ENCODE measurements at regions not wholly inside any gene's neighbourhood (a gene's known extent, or its start where the extent isn't known, plus 50 kb on each side); places are given as distances from the start of the nearest gene placed in this dataset.
A peak's percentile ranks its signal among the peaks of the same experiment; 100 is the strongest.
"Not testable (repeated sequence)": the region's sequence is repeated elsewhere in the genome, so short reads cannot be mapped to it uniquely, and the experiment has no call there.

DNA sequence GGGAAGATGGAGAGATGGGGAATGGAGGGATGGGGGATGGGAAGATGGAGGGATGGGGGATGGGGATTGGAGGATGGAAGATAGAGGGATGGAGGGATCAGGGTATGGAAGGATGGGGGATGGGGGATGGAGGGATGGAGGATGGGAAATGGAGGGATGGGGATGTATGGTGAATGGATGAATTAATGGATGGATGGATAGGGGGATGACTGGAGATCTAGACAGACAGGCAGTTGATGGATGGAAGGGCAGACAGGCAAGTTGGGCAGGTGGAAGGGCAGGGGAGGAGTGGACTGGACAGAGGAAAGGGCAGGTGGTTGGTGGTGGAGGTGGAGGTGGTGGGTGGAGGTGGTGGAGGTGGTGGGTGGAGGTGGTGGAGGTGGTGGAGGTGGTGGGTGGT, 167.2 kb downstream of the C9orf50 start:
- DNase-seq = no peak

DNA sequence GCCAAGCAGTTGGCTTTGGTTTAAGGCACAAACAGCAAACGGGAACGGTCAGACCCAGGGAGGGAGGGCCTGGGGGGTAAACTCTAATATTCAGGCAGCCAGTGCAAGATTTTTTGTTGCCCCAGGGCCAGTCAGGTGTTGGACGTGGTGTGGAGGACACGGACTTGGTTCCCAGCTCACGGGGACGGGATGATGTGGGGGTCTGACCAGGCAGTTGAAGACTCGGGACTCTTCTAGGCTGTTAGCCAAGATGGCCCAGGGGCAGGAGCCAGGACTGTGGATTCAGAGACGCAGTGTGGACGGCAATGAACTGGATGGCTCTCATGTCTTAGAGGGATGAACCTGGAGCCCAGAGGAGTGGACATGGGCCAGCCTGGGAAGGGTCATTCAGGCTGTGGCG, 169.2 kb downstream of the C9orf50 start:
- no peak for DNase-seq

DNA sequence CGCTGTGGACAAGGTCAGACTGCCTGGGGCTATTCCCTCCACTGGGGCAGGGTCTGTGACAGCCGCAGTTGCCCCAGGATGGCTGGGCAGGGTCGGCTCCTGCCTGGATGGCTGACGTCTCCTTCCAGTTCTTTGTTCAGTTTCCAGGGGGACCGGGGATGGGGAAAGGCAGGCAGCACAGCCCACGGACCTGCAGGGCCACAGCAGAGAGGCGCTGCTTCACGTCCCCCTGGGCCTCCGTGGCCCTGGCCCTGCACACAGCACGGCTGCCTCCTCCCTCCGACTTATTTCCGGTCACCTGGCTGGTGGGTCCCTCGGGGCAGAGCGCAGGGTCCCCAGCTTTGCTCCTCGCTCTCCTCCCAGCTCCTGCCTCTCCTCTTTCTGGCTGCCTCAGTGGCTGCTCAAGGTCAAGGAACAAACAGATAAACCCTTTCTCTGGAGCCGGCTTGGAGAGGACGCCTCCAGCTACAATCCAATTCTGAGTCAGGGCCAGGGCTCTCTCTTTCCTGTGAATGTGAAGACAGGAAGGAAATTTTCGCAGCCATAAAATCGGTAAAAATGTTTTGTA, 169.7 kb downstream of the C9orf50 start:
- no peak for DNase-seq

DNA sequence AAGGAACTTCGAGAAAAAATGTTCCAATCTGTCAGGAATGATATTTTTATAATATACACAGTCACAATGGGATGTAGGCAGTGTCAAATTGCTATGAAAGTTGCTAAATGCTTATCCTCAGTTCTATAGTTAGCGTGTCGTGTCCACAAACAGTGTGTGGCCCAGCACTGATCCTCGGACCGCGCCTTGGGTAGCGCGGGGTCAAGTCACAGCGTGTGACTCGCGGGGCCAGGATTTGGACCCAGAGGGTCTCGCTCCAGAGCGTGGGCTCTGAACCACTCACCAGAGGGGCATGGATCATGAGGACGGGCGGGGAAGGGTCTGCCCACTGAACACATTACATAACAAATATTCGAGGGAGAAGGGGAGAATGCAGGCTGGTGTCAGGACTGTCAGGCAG, 171.8 kb downstream of the C9orf50 start:
- DNase-seq = no peak

DNA sequence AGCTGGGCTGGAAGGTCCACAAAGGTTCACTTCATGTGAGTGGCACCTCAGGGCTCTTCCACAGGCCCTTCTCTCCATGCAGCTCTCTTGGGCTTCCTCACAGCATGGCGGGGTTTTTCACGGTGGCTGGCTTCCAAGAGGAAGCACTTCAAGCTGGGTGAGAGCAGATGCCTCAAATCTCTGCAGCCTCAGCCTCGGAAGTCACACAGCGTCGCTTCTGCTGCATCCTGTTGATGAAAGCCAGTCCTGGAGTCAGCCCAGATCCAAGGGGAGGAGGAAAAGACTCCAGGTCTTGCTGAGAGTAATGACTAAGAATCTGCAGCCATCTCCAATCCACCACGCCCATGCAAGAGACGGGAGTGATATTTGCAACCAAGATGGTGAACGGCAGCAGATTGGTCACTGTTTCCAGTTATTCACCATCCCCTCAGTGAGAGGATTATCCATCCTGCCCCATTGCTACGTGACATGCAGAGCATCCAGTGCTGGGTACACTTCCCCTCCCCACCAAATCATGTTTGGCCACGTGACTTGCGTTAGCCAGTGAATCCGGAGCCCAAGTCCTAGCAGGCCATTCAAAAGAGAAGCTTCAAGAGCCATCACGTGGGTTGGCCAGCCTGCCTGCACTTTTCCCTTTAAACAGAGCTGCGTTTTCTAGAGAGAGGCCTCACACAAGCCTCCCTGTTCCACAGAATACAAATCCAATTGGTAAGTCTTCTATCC, 173.9 kb downstream of the C9orf50 start:
- no peak for DNase-seq

DNA sequence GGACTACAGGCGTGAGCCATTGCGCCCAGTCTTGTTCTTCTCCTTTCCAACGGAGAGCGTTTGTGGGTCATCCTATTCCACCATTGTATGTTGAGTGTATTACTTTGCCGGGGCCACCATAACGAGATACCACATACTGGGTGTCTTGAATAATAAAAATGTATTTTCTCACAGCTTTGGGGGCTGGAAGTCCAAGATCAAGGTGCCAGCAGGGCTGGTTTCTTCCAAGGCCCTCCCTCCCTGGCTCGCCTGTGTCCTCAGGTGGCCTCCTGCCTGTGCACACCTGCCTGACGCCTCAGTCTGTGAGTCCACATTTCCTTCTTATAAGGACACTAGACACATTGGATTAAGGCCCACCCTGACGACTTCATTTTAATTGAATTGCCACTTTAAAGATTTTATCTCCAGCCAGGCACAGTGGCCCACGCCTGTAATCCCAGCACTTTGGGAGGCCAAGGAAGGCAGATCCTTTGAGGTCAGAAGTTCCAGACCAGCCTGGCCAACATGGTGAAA, 175.1 kb downstream of the C9orf50 start:
- no peak for DNase-seq

DNA sequence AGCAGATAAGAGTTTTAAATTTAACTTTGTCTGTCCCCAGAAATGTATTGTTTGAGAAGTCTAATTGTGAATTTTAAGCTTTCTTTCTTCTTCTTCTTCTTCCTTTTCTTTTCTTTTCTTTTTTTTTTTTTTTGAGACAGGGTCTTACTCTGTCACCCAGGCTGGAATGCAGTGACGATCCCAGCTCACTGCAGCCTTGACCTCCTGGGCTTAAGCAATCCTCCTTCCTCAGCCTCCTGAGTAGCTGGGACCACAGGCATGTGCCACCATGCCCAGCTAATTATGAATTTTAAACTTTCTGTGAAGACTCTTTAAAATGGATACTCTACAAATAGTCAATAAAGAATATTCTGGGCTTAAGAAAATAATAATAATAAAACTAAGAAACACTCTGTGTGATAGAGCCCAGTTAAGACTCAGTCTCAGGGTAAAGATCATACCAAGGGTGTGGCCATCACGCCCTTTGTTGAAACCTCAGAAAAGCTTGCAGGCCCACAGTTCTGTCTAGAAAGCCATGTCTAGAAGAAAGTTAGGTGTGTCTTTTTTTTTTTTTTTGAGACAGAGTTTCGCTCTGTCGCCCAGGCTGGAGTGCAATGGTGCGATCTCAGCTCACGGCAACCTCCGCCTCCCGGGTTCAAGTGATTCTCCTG, 177.3 kb downstream of the C9orf50 start:
- not testable (repeated sequence) for DNase-seq

DNA sequence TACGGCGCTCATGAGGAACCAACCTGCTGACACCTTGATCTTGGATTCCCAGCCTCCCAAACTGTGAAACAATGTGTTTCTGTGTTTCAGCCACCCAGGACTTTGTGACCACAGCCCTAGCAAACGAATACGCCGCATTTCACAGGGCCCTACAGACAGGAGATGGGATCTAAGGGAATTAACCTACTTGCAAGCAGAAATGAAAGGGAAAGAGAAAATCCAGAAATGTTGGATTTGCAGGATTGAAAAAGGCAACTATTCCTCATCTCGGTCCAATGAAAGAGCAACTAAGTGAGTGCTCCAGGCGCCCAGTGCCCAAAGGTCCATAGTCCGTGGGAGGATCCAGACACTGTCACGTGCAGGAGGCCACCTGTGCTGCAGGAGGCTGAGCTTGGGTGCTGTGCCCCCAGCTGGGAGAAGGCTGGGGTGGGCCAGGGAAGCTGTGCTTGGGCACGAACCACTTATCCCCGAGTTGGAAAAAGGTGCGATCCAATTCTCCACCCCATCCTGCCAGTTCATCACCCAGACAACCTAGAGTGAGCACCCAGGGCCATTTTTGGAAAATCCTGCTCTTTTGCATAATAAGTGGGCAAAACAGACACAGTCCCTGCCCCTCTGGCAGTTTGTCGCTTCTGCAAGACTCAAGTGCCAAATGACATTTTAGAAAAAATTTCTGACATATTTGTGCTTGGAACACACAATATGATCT, 177.9 kb downstream of the C9orf50 start:
- DNase-seq = no peak

DNA sequence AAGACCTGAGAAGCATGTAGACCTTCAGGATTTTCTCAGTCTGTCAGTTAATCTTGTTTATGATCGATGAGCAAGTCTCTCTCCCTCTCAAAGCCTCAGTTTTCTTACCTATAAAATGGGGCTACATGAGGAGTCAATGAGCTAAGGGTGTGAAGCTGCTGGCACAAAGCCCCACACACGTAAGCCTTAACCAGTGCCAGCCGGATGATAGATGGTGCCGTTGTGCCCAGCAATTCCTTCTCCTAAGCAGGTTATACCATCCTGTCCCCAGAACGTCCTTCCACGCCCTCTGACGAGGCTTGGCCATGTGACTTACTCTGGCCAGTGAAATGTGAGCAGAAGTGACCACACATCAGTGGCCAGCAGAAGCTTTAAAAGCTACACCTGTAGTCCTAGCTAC, 179.0 kb downstream of the C9orf50 start:
- no peak for DNase-seq

DNA sequence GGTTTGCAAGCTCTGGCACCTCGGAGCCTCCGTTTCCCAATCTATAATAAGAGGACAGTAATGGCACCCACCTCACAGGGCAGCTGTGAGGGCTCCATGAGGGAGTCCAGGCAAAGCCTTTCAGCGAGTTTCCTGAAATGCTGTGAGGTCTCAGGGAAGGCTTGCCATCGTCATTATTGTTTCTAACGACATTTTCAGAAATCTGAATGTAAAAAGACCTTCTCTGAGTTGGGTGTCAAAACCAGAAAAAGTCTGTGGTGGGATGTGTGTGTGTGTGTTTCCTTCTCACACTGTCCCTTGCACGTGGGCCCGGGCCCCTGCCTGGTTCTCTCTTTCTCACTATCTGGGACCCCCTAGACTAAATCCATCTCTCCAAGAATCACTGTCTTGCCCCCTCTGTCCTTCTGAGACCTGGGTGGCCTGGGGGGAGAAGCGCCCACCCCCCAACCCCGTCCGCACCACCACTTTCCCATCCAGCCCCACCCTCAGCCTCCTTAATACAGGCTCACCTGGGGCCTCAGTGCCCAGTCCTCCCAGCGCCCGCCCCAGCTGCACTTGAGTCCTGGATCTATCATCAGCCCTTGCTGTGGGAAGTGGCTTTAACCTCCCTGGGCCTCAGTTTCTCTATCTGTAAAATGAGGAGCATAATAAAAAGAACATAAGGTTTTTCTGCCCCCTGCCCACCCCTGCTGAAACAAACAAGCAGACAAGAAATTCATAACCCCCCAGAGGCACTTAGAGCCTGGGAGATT, 180.3 kb downstream of the C9orf50 start:
- DNase-seq = no peak

DNA sequence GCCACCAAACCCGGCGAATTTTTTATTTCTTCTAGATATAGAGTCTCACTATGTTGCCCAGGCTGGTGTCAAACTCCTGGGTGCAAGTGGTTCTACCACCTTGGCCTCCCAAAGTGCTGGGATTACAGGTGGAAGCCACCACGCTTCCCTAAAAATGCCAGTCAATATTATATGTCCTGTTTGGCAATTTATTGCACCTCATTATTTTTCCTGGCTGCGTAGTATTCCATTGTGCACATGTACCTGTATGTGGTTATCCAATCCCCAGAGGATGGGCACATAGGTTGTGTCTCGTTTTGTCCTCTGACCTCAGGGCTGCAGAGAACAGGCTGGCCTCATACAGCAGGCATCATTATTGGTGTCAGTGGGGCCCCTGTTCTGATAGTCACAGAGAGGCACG, 181.7 kb downstream of the C9orf50 start:
- DNase-seq = no peak

DNA sequence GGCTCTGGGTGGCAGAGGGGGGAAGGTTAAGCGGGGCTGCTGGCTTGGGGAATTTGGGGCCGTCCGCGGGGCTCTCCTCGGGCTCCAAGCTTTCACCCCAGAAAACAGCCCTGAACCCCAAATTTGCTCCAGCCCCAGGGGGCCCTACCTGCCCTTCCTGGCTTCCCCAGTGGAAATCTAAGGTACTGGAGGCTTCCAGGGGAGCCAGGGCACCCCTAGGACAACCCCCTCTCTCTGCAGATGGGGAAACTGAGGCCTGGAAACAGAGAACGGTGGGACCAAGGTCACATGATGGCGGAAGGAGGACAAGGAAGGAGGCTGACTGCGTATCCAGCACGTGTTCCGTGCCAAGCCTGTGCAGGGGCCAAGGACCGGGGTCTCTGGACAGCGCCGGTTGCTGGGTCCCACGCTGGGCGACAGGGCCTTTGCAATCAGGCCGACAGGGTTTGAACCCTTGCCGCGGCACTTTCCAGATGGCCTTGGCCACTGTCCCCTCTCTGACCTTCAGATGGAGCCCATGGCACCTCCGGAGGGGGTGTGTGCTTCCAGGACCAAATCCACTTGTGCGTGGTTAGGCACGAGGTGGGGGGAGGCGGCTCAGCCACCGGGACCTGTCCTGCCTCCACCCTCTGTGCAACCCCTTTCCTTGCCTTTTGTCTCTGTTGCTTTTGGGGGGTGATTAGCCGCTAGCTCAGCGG, 183.1 kb downstream of the C9orf50 start:
- DNase-seq = no peak

DNA sequence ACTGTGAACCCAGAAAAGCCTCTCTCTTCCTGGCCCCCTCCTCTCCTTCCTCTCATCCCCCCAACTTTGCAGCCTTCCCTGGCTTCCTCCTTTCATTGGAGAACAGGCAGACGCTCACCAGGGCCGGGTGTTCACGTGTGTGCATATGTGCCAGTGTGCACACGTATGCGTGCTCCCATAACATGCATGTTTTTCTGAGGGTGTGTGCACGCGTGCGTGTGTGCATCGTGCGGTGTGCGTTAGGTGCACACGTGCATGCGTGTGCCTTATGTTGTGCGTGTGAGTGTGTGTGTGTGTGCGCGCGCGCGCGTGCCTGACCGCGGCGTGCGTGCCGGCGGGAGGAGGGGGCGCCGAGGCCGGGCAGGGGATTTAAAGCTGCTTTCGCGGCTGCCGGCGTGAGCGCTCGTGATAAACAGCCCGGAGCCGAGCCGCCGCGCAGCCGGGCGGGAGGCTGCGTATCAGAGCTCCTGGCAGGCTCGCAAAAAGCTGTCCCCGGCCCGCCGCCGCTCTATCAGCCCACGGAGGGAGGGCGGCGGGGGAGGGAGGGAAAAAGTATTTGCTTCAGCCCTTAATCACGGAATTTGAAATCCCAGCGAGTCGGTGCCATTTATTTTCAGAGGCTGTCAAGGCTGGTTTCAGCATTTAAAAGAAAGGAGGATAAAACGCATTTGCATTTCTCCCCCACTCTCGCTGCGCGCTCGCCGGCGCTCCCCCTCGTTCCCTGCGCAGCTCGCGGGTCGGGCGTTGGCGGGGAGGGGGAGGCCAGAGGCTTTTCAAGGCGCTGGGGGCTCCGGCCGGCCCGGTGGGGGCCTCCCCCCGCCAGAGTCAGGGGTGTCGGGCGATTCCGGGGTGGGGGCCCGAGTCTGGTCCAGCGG, 183.9 kb downstream of the C9orf50 start:
- DNase-seq = peak; percentile 39

DNA sequence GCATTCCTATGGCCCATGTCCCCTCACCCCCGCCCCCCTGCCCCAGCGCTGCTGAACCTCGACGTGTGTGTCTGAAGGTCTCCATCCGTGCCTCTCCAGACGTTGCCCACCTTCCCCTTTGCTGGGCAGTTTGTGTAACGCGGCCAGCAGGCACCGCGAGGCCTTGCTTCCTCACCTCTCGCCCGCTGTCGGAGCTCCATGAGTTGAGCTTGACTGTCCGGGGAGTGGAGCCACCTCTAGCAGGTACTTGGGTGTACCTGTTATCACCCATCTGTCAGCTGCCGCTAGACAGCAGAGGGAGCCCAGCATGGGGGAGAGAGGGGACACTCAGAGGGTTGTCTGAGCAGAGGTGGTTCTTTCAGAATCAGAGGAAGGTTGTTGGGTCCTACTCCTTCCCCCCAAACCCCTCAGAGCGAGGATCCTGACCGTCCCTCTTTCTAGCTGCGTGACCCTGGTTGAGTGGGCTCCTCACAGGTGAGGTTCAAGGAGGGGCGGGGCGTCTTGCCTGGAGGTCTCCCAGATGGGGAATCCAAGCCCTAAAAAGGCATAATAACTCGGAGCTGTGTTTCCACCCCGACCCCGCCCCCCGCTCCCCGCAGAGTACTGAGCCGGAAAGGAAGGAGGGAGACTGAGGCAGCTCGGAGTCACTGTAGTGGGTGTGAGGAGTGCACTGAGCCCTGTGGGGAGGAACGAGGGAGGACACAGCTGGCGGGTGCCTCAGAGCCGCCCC, 184.7 kb downstream of the C9orf50 start:
- DNase-seq = no peak

DNA sequence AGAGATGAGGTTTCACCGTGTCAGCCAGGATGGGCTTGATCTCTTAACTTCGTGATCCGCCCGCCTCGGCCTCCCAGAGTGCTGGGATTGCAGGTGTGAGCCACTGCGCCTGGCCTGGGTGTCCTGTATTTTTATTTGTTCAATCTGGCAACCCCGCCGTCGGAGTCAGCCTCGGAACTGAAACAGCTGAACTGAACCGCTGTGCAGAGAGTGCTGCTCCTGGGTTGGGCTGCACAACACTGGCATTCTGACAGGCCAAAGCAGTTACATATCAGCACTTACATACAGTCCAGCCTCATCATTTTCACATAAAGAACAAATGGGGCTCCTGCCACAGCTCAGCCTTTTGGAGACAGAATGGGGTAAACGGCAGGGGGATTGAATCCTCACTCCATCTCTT, 185.6 kb downstream of the C9orf50 start:
- no peak for DNase-seq

DNA sequence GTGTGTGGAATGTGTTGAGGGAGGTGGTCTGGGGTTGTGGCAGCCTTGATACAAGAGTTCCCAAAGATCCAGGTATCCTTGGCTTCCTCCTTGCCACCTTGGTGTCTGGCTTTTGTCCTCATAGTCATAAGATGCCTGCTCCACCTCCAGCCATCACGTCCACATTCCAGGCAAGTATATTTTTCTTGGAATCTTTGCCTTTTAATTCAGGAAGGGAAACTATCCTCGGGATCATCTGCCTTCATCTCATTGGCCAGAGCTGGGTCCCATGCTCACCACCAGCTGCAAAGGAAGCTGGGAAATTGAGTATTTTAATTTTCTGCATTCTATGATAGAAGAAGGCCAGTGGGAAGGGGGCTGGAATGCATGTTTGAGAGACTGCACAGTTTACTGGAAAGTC, 186.7 kb downstream of the C9orf50 start:
- no peak for DNase-seq

DNA sequence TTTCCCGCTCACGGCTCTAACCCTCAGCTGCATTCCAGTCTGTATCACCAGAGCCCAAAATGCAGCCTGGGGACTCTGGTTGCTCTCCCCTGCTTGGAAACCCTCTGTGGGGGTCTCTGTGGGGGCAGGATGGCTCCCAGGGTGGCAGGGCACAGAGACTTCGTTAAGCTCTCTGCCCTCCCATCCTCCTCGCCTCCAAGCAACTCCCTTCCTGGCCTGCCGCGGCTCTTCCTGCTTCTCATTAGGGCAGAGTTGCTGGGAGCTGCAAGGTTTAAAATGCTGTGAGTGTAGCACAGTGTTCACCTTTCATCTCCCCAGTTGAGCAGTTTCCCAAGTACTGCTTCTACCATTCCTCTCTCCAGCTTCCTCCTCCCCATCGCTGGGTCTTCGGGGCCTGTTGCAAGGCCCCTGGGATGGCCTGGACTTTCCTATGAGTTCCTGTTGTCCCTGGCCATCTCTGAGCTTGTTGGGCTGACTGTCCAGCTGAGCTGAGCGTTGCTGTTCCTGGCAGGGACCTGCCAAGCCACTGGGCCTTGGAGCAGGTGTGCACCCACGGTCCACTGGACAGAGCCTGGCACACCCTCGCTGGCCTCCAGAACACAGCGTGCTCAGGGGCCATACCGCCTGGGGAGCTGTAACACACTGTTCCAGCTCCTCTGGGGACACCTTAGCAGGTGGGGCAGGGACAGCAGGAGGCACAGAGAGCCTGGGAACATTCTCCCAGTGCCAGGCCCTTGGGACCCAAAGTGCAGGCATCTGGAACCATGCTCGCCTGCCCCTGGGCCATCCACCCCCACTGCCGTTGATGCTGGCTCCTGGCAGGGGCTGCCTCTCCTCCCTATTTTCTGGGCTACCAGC, 188.4 kb downstream of the C9orf50 start:
- no peak for DNase-seq

DNA sequence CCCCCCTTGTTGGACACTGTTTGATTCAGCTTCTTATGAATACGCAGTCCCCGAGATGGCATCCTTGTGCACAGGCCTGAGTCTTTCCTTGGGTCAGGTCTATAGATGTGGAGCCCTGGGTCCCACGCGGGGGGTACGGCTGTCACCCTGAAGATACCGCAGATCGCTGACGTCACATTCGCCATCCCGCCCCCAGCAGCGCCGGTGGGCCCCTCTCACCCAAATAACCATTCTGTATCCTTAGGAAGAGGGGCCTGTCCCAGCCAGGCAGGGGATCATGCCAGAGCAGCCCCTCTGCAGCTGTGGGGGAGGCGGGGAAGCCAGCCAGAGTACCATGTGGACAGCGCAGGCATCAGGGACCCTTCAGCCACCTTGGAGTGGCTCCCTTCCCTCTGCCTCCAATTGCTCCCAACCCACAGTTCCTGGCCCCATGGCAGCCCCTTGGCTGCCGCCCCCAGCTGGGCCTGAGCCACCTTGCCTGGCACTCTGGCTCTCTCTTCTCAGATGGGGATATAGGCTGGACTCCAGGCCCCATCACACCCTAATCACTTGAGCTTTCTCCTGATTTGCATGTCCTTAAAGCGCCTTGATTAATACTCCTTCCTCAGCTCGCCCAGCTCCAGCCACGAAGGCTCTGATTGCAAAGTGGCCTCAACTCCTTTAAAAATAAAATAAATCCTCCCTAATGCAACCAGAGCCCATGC, 189.8 kb downstream of the C9orf50 start:
- DNase-seq = no peak

All from NCI-H226 (cell line).